Breast epithelium (tissue), 3 donors: ENCODE measurements at regions not wholly inside any gene's neighbourhood (a gene's known extent, or its start where the extent isn't known, plus 50 kb on each side); places are given as distances from the start of the nearest gene placed in this dataset.

Experiments
- POLR2A ChIP-seq: fragments of 450-650 bp; IDR thresholded peaks from one replicate; pipeline ENCODE4 v1.6.1; 2016; ENCODE audit warnings: antibody characterized with exemption, mild to moderate bottlenecking, moderate library complexity
- POLR2AphosphoS5 ChIP-seq, 3 donors: sonication (generic); formaldehyde crosslinking; IDR thresholded peaks; one replicate each; pipeline ENCODE4 v1.6.1; 2017; ENCODE audit warnings: antibody characterized with exemption in 3 of 3
- TF ChIP-seq, protein P1 (sequence below), 3 donors: fragments of 450-650 bp; IDR thresholded peaks; one replicate each; pipeline ENCODE4 v1.5.1; 2016 to 2017; ENCODE audit warnings: antibody characterized with exemption in 3 of 3, mild to moderate bottlenecking in 3 of 3, moderate library complexity in 3 of 3

DNA sequence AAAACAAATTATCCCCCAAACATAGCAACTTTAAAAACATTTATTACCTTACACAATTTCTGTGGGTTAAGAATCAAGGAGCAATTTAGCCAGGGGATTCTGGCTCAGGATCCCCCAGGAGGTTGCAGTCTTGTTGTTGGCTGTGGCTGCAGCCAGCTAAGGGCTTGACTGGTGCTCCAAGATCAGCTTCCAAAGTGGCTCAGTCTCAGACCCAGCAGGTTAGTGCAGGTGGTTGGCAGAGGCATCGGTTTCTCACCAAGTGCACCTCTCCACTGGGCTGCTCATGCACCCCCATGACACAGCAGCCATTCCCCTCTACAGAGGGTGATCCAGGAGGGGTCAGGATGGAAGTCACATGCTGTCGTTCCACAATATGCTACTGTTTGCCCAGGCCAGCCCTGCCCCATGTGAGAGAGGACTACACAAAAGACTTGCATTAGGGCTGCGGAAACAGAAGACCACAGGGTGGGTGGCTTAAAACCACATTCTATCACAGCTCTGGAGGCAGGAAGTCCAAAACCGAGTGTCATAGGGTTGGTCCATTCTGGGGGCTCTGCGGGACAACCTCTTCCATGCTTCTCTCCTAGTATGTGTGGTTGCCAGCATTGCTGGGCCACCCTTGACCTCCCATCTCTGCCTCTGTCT is 125.8 kb downstream of the C6orf118 start:
- TF ChIP-seq POLR2A (no peak), POLR2AphosphoS5 (IDR thresholded peaks at IDR 0.05) (no peak)
- TF ChIP-seq, protein P1, sequence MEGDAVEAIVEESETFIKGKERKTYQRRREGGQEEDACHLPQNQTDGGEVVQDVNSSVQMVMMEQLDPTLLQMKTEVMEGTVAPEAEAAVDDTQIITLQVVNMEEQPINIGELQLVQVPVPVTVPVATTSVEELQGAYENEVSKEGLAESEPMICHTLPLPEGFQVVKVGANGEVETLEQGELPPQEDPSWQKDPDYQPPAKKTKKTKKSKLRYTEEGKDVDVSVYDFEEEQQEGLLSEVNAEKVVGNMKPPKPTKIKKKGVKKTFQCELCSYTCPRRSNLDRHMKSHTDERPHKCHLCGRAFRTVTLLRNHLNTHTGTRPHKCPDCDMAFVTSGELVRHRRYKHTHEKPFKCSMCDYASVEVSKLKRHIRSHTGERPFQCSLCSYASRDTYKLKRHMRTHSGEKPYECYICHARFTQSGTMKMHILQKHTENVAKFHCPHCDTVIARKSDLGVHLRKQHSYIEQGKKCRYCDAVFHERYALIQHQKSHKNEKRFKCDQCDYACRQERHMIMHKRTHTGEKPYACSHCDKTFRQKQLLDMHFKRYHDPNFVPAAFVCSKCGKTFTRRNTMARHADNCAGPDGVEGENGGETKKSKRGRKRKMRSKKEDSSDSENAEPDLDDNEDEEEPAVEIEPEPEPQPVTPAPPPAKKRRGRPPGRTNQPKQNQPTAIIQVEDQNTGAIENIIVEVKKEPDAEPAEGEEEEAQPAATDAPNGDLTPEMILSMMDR (IDR thresholded peaks at IDR 0.05): no peak
